B cell (primary cell): ENCODE measurements at regions not wholly inside any gene's neighbourhood (a gene's known extent, or its start where the extent isn't known, plus 50 kb on each side); places are given as distances from the start of the nearest gene placed in this dataset.
"Not testable (repeated sequence)": the region's sequence is repeated elsewhere in the genome, so short reads cannot be mapped to it uniquely, and the experiment has no call there.

ENCODE experiments used
- ATAC-seq: fragments of 200-7000 bp; cut with Tn5 transposase; one replicate; pipeline ENCODE4 v1.10.0; 2021; ENCODE audit warnings: low read depth, mild to moderate bottlenecking, moderate number of reproducible peaks, moderate library complexity
- CTCF ChIA-PET: fragments of 350-600 bp; sonication (Branson Sonifier 250); formaldehyde crosslinking; loops from one replicate; lab custom pipeline; 2021; ENCODE audit warnings: antibody characterized with exemption, inconsistent platforms; lab: Charles Lee
- POLR2A ChIA-PET: fragments of 350-600 bp; sonication (Branson Sonifier 250); formaldehyde crosslinking; loops from one replicate; lab custom pipeline; 2021; ENCODE audit warnings: antibody characterized with exemption; lab: Charles Lee
- DNase-seq: peaks from one replicate; pipeline ENCODE4 v3.0.0; 2013
- H2AFZ ChIP-seq: 2 replicates; pipeline ENCODE4 v1.6.1; 2012; ENCODE audit warnings: mild to moderate bottlenecking, low read depth, low read length; ENCODE audit not compliant: insufficient read depth, poor library complexity, severe bottlenecking
- H3K27ac ChIP-seq, 2 donors: 1 replicate in 1 of 2; 2 replicates in 1 of 2; pipeline ENCODE4 v1.5.1; 2012 to 2013; ENCODE audit warnings: low read length in 2 of 2, mild to moderate bottlenecking in 2 of 2, moderate library complexity in 1 of 2
- H3K27me3 ChIP-seq, 4 experiments: fragments of 200-600 bp in 1 of 4; sonication (generic) in 1 of 4; replicated peaks in 1 of 4; 1 replicate in 2 of 4; 2 replicates in 2 of 4; pipeline versions ENCODE4 v1.6.1 to v1.7.0; 2013 to 2016; ENCODE audit warnings: low read length in 3 of 4, mild to moderate bottlenecking in 2 of 4, mixed read lengths in 1 of 4, moderate library complexity in 1 of 4; ENCODE audit not compliant: insufficient read depth in 4 of 4, control insufficient read depth in 3 of 4; ENCODE audit errors: control extremely low read depth in 1 of 4
- H3K36me3 ChIP-seq, 2 experiments: replicated peaks in 1 of 2; 1 replicate in 1 of 2; 2 replicates in 1 of 2; pipeline versions ENCODE4 v1.6.1 to v1.7.1; 2013; ENCODE audit warnings: low read length in 1 of 2; ENCODE audit not compliant: insufficient read depth in 2 of 2, control insufficient read depth in 1 of 2; ENCODE audit errors: control extremely low read depth in 1 of 2, extremely low read depth in 1 of 2
- H3K4me1 ChIP-seq, 2 donors: fragments of 200-600 bp in 1 of 2; sonication (generic) in 1 of 2; 1 replicate in 1 of 2; 2 replicates in 1 of 2; pipeline versions ENCODE4 v1.5.1 to v1.6.1; 2013 to 2017; ENCODE audit warnings: low read length in 2 of 2; ENCODE audit not compliant: control insufficient read depth in 2 of 2, insufficient read depth in 2 of 2
- H3K4me2 ChIP-seq: replicated peaks from 2 replicates; pipeline ENCODE3; 2012; ENCODE audit warnings: mild to moderate bottlenecking, low read depth, low read length; ENCODE audit not compliant: poor library complexity, severe bottlenecking
- H3K4me3 ChIP-seq, 5 experiments: fragments of 200-600 bp in 1 of 5; sonication (generic) in 1 of 5; 1 replicate in 3 of 5; 2 replicates in 2 of 5; pipeline versions ENCODE4 v1.5.1 to v1.7.0; 2011 to 2016; ENCODE audit warnings: low read length in 4 of 5, mild to moderate bottlenecking in 4 of 5, low read depth in 2 of 5, control low read depth in 1 of 5, moderate library complexity in 1 of 5; ENCODE audit not compliant: insufficient read depth in 1 of 5; ENCODE audit errors: control extremely low read depth in 1 of 5, extremely low read depth in 1 of 5
- H3K79me2 ChIP-seq: fragments of 200-600 bp; sonication (generic); one replicate; pipeline ENCODE4 v1.6.0; 2016; ENCODE audit warnings: low read length; ENCODE audit not compliant: control insufficient read depth, insufficient read depth
- H3K9ac ChIP-seq: fragments of 200-600 bp; sonication (generic); 2 replicates; pipeline ENCODE4 v1.6.1; 2017; ENCODE audit warnings: mild to moderate bottlenecking, low read length, moderate library complexity
- H3K9me3 ChIP-seq, 3 donors: one replicate each; pipeline versions ENCODE4 v1.6.1 to v1.7.1; 2013; ENCODE audit warnings: low read length in 2 of 3; ENCODE audit not compliant: control insufficient read depth in 2 of 3, insufficient read depth in 1 of 3; ENCODE audit errors: control extremely low read depth in 1 of 3
- H4K20me1 ChIP-seq: 2 replicates; pipeline ENCODE4 v1.6.0; 2012; ENCODE audit warnings: mild to moderate bottlenecking, low read length; ENCODE audit not compliant: insufficient read depth, control insufficient read depth, poor library complexity, severe bottlenecking
- H3K27ac Mint-ChIP-seq: one replicate; pipeline ENCODE4 v1.8.0; 2021; ENCODE audit warnings: mixed read lengths
- H3K27me3 Mint-ChIP-seq: one replicate; pipeline ENCODE4 v1.8.0; 2021; ENCODE audit warnings: mixed read lengths
- H3K4me1 Mint-ChIP-seq: one replicate; pipeline ENCODE4 v1.8.0; 2021; ENCODE audit warnings: mixed read lengths
- H3K4me3 Mint-ChIP-seq: one replicate; pipeline ENCODE4 v1.8.0; 2021; ENCODE audit warnings: mixed read lengths
- H3K9me3 Mint-ChIP-seq: one replicate; pipeline ENCODE4 v1.8.0; 2022; ENCODE audit warnings: mixed read lengths; ENCODE audit not compliant: insufficient read depth
- CTCF ChIP-seq: fragments of 200-600 bp; IDR thresholded peaks from one replicate; pipeline ENCODE4 v1.8.0; 2022; ENCODE audit warnings: antibody characterized with exemption, mild to moderate bottlenecking
- EZH2 ChIP-seq: IDR thresholded peaks from 2 replicates; pipeline ENCODE4 v1.6.1; 2012; ENCODE audit warnings: borderline replicate concordance, low read depth, mild to moderate bottlenecking, moderate library complexity, low read length; ENCODE audit not compliant: insufficient read depth, poor library complexity, severe bottlenecking
- WGBS: methylation state at CpG from one replicate; pipeline ENCODE4 v1.1.5; 2013; ENCODE audit warnings: missing lambda C conversion rate; ENCODE audit not compliant: insufficient coverage; 5-methylcytosine and 5-hydroxymethylcytosine counted together
- intact Hi-C: fragments of 100-400 bp; cut with micrococcal nuclease; formaldehyde crosslinking; loops from one replicate; pipeline ENCODE4 v1.10.0; 2022

GRCh38 chr20:1747953-1748577 lies 90.5 kb upstream of the SIRPG start:
- Mint-ChIP-seq H3K27me3 (peaks cover 3% of the 10 kb centered on the region), H3K4me1 (no peaks in the 10 kb centered on the region), H3K9me3 (peaks cover 5% of the 10 kb centered on the region), H3K27ac (no peak overlapping the region), H3K4me3 (no peak overlapping the region)
- POLR2A ChIA-PET: no interaction called here
- Histone ChIP-seq H3K27ac (no peak overlapping the region), H3K79me2 (no peaks in the 10 kb centered on the region), H3K27me3 (no peaks in the 10 kb centered on the region), H3K4me2 (no peak overlapping the region), H3K9me3 (peaks cover 3 to 13% (median 8%) of the 10 kb centered on the region in 3 donors), H2AFZ (no peak overlapping the region), H3K36me3 (no peaks in the 10 kb centered on the region), H3K9ac (no peak overlapping the region), H3K4me3 (no peak overlapping the region), H3K4me1 (no peaks in the 10 kb centered on the region), H4K20me1 (no peaks in the 10 kb centered on the region)
- CTCF ChIA-PET: no interaction called here
- intact Hi-C loops: no loop called here
- no peak for DNase-seq
- ATAC-seq: no peak
- no peak for TF ChIP-seq CTCF
- no peak for TF ChIP-seq EZH2
- 44% methylated on average over 3 of the region's 3 CpGs for WGBS

- H3K27me3 Mint-ChIP-seq, H3K36me3 ChIP-seq, H3K27ac Mint-ChIP-seq, ATAC-seq, DNase-seq, H3K4me1 Mint-ChIP-seq, H2AFZ ChIP-seq, H3K4me3 ChIP-seq, H3K9me3 ChIP-seq, H3K4me1 ChIP-seq, H3K9me3 Mint-ChIP-seq, H3K27me3 ChIP-seq, POLR2A ChIA-PET, H3K9ac ChIP-seq, CTCF ChIA-PET, H3K4me2 ChIP-seq, H3K4me3 Mint-ChIP-seq, H3K79me2 ChIP-seq, H3K27ac ChIP-seq, H4K20me1 ChIP-seq, intact Hi-C loops: not testable (repeated sequence)
- no CpG with 5 or more reads among the region's 4 CpGs for WGBS
These were observed 84.5 kb upstream of the SIRPG start for GRCh38 chr20:1742049-1742434.
